Hematopoietic multipotent progenitor cell treated with erythropoietin and hydrocortisone succinate and interleukin-3 and kit ligand, for 8 days (in vitro differentiated cells): ENCODE measurements at regions not wholly inside any gene's neighbourhood (a gene's known extent, or its start where the extent isn't known, plus 50 kb on each side); places are given as distances from the start of the nearest gene placed in this dataset.

Source experiments
- DNase-seq: peaks from one replicate; pipeline ENCODE4 v3.0.0-alpha.2; 2015

- no peak for DNase-seq
Measured at GRCh38 chr15:47395076-47395475, 322.2 kb upstream of the SEMA6D start.

GRCh38 chr15:47397655-47398054 lies 319.6 kb upstream of the SEMA6D start:
- no peak for DNase-seq

GRCh38 chr15:47398132-47398531 lies 319.2 kb upstream of the SEMA6D start:
- DNase-seq: no peak

GRCh38 chr15:47398594-47398993 lies 318.7 kb upstream of the SEMA6D start:
- DNase-seq: no peak

GRCh38 chr15:47399100-47399499 lies 318.2 kb upstream of the SEMA6D start:
- DNase-seq: no peak

- DNase-seq: no peak
Measured at GRCh38 chr15:47400603-47401002, 316.7 kb upstream of the SEMA6D start.

- no peak for DNase-seq
Measured at GRCh38 chr15:47401427-47401826, 315.9 kb upstream of the SEMA6D start.

GRCh38 chr15:47402829-47403228 lies 314.5 kb upstream of the SEMA6D start:
- DNase-seq: no peak

- DNase-seq: no peak
Measured at GRCh38 chr15:47404877-47405276, 312.4 kb upstream of the SEMA6D start.

GRCh38 chr15:47405365-47406162 lies 311.7 kb upstream of the SEMA6D start:
- no peak for DNase-seq

- no peak for DNase-seq
Measured at GRCh38 chr15:47407692-47408091, 309.6 kb upstream of the SEMA6D start.

GRCh38 chr15:47409038-47409437 lies 308.3 kb upstream of the SEMA6D start:
- DNase-seq: no peak

- no peak for DNase-seq
Measured at GRCh38 chr15:47409600-47409999, 307.7 kb upstream of the SEMA6D start.

- peak; percentile 2 for DNase-seq
Measured at GRCh38 chr15:47410247-47410646, 307.1 kb upstream of the SEMA6D start.

GRCh38 chr15:47411733-47412132 lies 305.6 kb upstream of the SEMA6D start:
- DNase-seq: no peak

GRCh38 chr15:47412136-47412535 lies 305.2 kb upstream of the SEMA6D start:
- DNase-seq: no peak

- DNase-seq: no peak
Measured at GRCh38 chr15:47412802-47413201, 304.5 kb upstream of the SEMA6D start.

- no peak for DNase-seq
Measured at GRCh38 chr15:47414207-47414606, 303.1 kb upstream of the SEMA6D start.

- DNase-seq: no peak
Measured at GRCh38 chr15:47415539-47415971, 301.8 kb upstream of the SEMA6D start.

- no peak for DNase-seq
Measured at GRCh38 chr15:47422881-47423665, 294.2 kb upstream of the SEMA6D start.

- DNase-seq: no peak
Measured at GRCh38 chr15:47427463-47427862, 289.8 kb upstream of the SEMA6D start.

- DNase-seq: no peak
Measured at GRCh38 chr15:47429376-47429775, 287.9 kb upstream of the SEMA6D start.

- DNase-seq: no peak
Measured at GRCh38 chr15:47431501-47431900, 285.8 kb upstream of the SEMA6D start.

GRCh38 chr15:47432826-47433225 lies 284.5 kb upstream of the SEMA6D start:
- no peak for DNase-seq
